Esophagus muscularis mucosa (tissue), 4 donors: ENCODE measurements at regions not wholly inside any gene's neighbourhood (a gene's known extent, or its start where the extent isn't known, plus 50 kb on each side); places are given as distances from the start of the nearest gene placed in this dataset.

ENCODE experiments used
- DNase-seq: peaks from one replicate; pipeline ENCODE4 v3.0.0-alpha.2; 2017; ENCODE audit errors: extremely low spot score
- H3K27ac ChIP-seq, 4 donors: fragments of 200-600 bp; sonication (generic); replicated peaks in 1 of 4; 1 replicate in 3 of 4; 2 replicates in 1 of 4; pipeline ENCODE4 v1.5.1; 2016 to 2019; ENCODE audit warnings: mild to moderate bottlenecking in 1 of 4
- H3K27me3 ChIP-seq, 4 donors: fragments of 200-600 bp; sonication (generic); one replicate each; pipeline versions ENCODE4 v1.5.1 to v1.6.0; 2016 to 2019
- H3K36me3 ChIP-seq, 4 donors: fragments of 200-600 bp; sonication (generic); one replicate each; pipeline ENCODE4 v1.5.1; 2016 to 2019
- H3K4me1 ChIP-seq, 4 donors: fragments of 200-600 bp; sonication (generic); one replicate each; pipeline ENCODE4 v1.5.1; 2016 to 2019
- H3K4me3 ChIP-seq, 4 donors: fragments of 200-600 bp; sonication (generic); 1 replicate in 2 of 4; 2 replicates in 2 of 4; pipeline ENCODE4 v1.5.1; 2016 to 2019; ENCODE audit warnings: mild to moderate bottlenecking in 4 of 4, moderate library complexity in 1 of 4
- H3K9me3 ChIP-seq, 4 donors: fragments of 200-600 bp; sonication (generic); 1 replicate in 3 of 4; 2 replicates in 1 of 4; pipeline ENCODE4 v1.5.1; 2016 to 2019
- EP300 ChIP-seq: sonication (generic); formaldehyde crosslinking; IDR thresholded peaks from one replicate; pipeline ENCODE4 v1.6.1; 2017; ENCODE audit warnings: antibody characterized with exemption
- POLR2A ChIP-seq: fragments of 450-650 bp; IDR thresholded peaks from one replicate; pipeline ENCODE4 v1.6.1; 2017; ENCODE audit warnings: antibody characterized with exemption, moderate library complexity, mild to moderate bottlenecking, low read depth
- POLR2AphosphoS5 ChIP-seq, 2 donors: sonication (generic); formaldehyde crosslinking; IDR thresholded peaks; one replicate each; pipeline ENCODE4 v1.6.1; 2017; ENCODE audit warnings: antibody characterized with exemption in 2 of 2
- WGBS: methylation state at CpG from one replicate; pipeline ENCODE4 v1.1.5; 2018; 5-methylcytosine and 5-hydroxymethylcytosine counted together
- intact Hi-C: fragments of 100-400 bp; cut with DNase I; formaldehyde crosslinking; loops from one replicate; pipeline ENCODE4 v1.15.1; 2023
- TF ChIP-seq, protein P1 (sequence below), 3 experiments: fragments of 200-600 bp in 2 of 3; fragments of 450-650 bp in 1 of 3; sonication (generic) in 2 of 3; IDR thresholded peaks; one replicate each; pipeline ENCODE4 v1.5.1; 2017 to 2019; ENCODE audit warnings: antibody characterized with exemption in 3 of 3, mild to moderate bottlenecking in 2 of 3, moderate library complexity in 1 of 3

GRCh38 chr4:124527364-124527763, 185.2 kb downstream of the ANKRD50 start:
- Histone ChIP-seq H3K27ac (no peak overlapping the region), H3K4me1 (peaks cover 0 to 5% (median 2%) of the 10 kb centered on the region in 4 donors), H3K4me3 (no peak overlapping the region), H3K9me3 (no peaks in the 10 kb centered on the region), H3K36me3 (no peaks in the 10 kb centered on the region), H3K27me3 (no peaks in the 10 kb centered on the region)
- WGBS: 91% methylated on average over 3 of the region's 3 CpGs
- TF ChIP-seq POLR2A: no peak
- TF ChIP-seq, protein P1, sequence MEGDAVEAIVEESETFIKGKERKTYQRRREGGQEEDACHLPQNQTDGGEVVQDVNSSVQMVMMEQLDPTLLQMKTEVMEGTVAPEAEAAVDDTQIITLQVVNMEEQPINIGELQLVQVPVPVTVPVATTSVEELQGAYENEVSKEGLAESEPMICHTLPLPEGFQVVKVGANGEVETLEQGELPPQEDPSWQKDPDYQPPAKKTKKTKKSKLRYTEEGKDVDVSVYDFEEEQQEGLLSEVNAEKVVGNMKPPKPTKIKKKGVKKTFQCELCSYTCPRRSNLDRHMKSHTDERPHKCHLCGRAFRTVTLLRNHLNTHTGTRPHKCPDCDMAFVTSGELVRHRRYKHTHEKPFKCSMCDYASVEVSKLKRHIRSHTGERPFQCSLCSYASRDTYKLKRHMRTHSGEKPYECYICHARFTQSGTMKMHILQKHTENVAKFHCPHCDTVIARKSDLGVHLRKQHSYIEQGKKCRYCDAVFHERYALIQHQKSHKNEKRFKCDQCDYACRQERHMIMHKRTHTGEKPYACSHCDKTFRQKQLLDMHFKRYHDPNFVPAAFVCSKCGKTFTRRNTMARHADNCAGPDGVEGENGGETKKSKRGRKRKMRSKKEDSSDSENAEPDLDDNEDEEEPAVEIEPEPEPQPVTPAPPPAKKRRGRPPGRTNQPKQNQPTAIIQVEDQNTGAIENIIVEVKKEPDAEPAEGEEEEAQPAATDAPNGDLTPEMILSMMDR (IDR thresholded peaks at IDR 0.05): no peak
- TF ChIP-seq POLR2AphosphoS5 (IDR thresholded peaks at IDR 0.05): no peak
- no peak for TF ChIP-seq EP300
- DNase-seq: no peak
- intact Hi-C loops: no loop called here

GRCh38 chr4:124529131-124529530, 183.4 kb downstream of the ANKRD50 start:
- Histone ChIP-seq H3K4me3 (no peak overlapping the region), H3K27me3 (no peaks in the 10 kb centered on the region), H3K27ac (no peak overlapping the region), H3K9me3 (no peaks in the 10 kb centered on the region), H3K4me1 (peaks cover 0 to 5% (median 2%) of the 10 kb centered on the region in 4 donors), H3K36me3 (no peaks in the 10 kb centered on the region)
- intact Hi-C loops: no loop called here
- WGBS: 87% methylated on average over 1 of the region's 1 CpG
- TF ChIP-seq EP300: no peak
- no peak for TF ChIP-seq POLR2A
- no peak for DNase-seq

- TF ChIP-seq EP300: no peak
- TF ChIP-seq, protein P1 (IDR thresholded peaks at IDR 0.05): no peak
- no peak for TF ChIP-seq POLR2AphosphoS5 (IDR thresholded peaks at IDR 0.05)
- TF ChIP-seq POLR2A: no peak
- peaks cover 0 to 5% (median 2%) of the 10 kb centered on the region in 4 donors for H3K4me1 ChIP-seq
- H3K36me3 ChIP-seq: no peaks in the 10 kb centered on the region
- H3K9me3 ChIP-seq: no peaks in the 10 kb centered on the region
- H3K27ac ChIP-seq: no peak overlapping the region
- H3K27me3 ChIP-seq: no peaks in the 10 kb centered on the region
- DNase-seq: no peak
- no peak overlapping the region for H3K4me3 ChIP-seq
- intact Hi-C loops: no loop called here
- WGBS: 83% methylated on average over 5 of the region's 5 CpGs
These were observed 182.0 kb downstream of the ANKRD50 start for GRCh38 chr4:124530464-124531077.

- Histone ChIP-seq H3K4me1 (no peaks in the 10 kb centered on the region), H3K4me3 (no peak overlapping the region), H3K27ac (no peak overlapping the region), H3K9me3 (no peaks in the 10 kb centered on the region), H3K27me3 (no peaks in the 10 kb centered on the region), H3K36me3 (no peaks in the 10 kb centered on the region)
- WGBS: 99% methylated on average over 2 of the region's 2 CpGs
- no peak for DNase-seq
- TF ChIP-seq EP300 (no peak), POLR2A (no peak), POLR2AphosphoS5 (IDR thresholded peaks at IDR 0.05) (no peak)
- TF ChIP-seq, protein P1 (IDR thresholded peaks at IDR 0.05): no peak
- intact Hi-C loops: no loop called here
These were observed 178.4 kb downstream of the ANKRD50 start for GRCh38 chr4:124534131-124534530.

- Histone ChIP-seq H3K4me3 (no peak overlapping the region), H3K9me3 (no peaks in the 10 kb centered on the region), H3K4me1 (no peaks in the 10 kb centered on the region), H3K36me3 (no peaks in the 10 kb centered on the region), H3K27ac (no peak overlapping the region), H3K27me3 (no peaks in the 10 kb centered on the region)
- WGBS: 94% methylated on average over 1 of the region's 1 CpG
- DNase-seq: no peak
- intact Hi-C loops: no loop called here
- TF ChIP-seq EP300 (no peak), POLR2A (no peak), POLR2AphosphoS5 (IDR thresholded peaks at IDR 0.05) (no peak)
- TF ChIP-seq, protein P1 (IDR thresholded peaks at IDR 0.05): no peak
These were observed 177.5 kb downstream of the ANKRD50 start for GRCh38 chr4:124535003-124535402.
